H1 (cell line): ENCODE measurements at regions not wholly inside any gene's neighbourhood (a gene's known extent, or its start where the extent isn't known, plus 50 kb on each side); places are given as distances from the start of the nearest gene placed in this dataset.

Source experiments
- CTCF ChIA-PET: fragments of 300-600 bp; sonication (Branson Sonifier 250); formaldehyde crosslinking; loops from one replicate; lab custom pipeline; 2021; ENCODE audit not compliant: partially characterized antibody; lab: Charles Lee
- POLR2A ChIA-PET: fragments of 300-600 bp; sonication (Branson Sonifier 250); formaldehyde crosslinking; loops from one replicate; lab custom pipeline; 2021; ENCODE audit warnings: inconsistent platforms; ENCODE audit not compliant: partially characterized antibody; lab: Charles Lee
- DNase-seq, 2 experiments: peaks; one replicate each; pipeline versions ENCODE4 v3.0.0 to v3.0.0-alpha.2; 2010 to 2022; ENCODE audit warnings: low spot score in 2 of 2, low read depth in 1 of 2, mixed read lengths in 1 of 2
- FAIRE-seq: peaks from 2 replicates; lab custom pipeline; 2011; peaks lifted over from hg19 to GRCh38; lab: Jason Lieb, UNC
- H2AFZ ChIP-seq: 2 replicates; pipeline ENCODE4 v1.8.1; 2012; ENCODE audit warnings: low read length, inconsistent platforms
- H2AK5ac ChIP-seq: 2 replicates; pipeline ENCODE4 v1.6.1; 2013; ENCODE audit warnings: low read depth, low read length
- H2BK120ac ChIP-seq: replicated peaks from 2 replicates; pipeline ENCODE3; 2013; ENCODE audit warnings: low read depth, low read length, inconsistent platforms
- H2BK12ac ChIP-seq: 2 replicates; pipeline ENCODE4 v1.6.1; 2013; ENCODE audit warnings: low read depth, low read length
- H2BK15ac ChIP-seq: 2 replicates; pipeline ENCODE4 v1.6.1; 2013; ENCODE audit warnings: low read length
- H2BK20ac ChIP-seq: 2 replicates; pipeline ENCODE4 v1.6.1; 2013; ENCODE audit warnings: low read length
- H2BK5ac ChIP-seq: 2 replicates; pipeline ENCODE4 v1.6.1; 2013; ENCODE audit warnings: low read depth, low read length
- H3K14ac ChIP-seq: 2 replicates; pipeline ENCODE4 v1.6.1; 2013; ENCODE audit warnings: inconsistent platforms; ENCODE audit not compliant: insufficient read length
- H3K18ac ChIP-seq: 2 replicates; pipeline ENCODE4 v1.6.1; 2013; ENCODE audit warnings: low read length; ENCODE audit errors: extremely low read depth
- H3K23ac ChIP-seq: 2 replicates; pipeline ENCODE4 v1.6.1; 2013; ENCODE audit warnings: inconsistent platforms; ENCODE audit not compliant: insufficient read length
- H3K23me2 ChIP-seq: 2 replicates; pipeline ENCODE4 v1.6.1; 2013; ENCODE audit warnings: low read depth, low read length
- H3K27ac ChIP-seq: 2 replicates; pipeline ENCODE4 v1.6.1; 2011; ENCODE audit warnings: low read depth, low read length, inconsistent platforms
- H3K27me3 ChIP-seq, 4 experiments: replicated peaks in 1 of 4; 1 replicate in 1 of 4; 2 replicates in 3 of 4; pipeline versions ENCODE4 v1.6.1 to v1.8.1; 2011 to 2013; ENCODE audit warnings: low read length in 3 of 4, mild to moderate bottlenecking in 3 of 4, inconsistent platforms in 2 of 4, mixed read lengths in 2 of 4, moderate library complexity in 1 of 4; ENCODE audit not compliant: control insufficient read depth in 3 of 4, insufficient read depth in 3 of 4; ENCODE audit errors: extremely low read depth in 1 of 4
- H3K36me3 ChIP-seq, 4 experiments: 2 replicates each; pipeline versions ENCODE4 v1.6.1 to v1.8.1; 2011 to 2013; ENCODE audit warnings: mild to moderate bottlenecking in 4 of 4, low read length in 3 of 4, moderate library complexity in 2 of 4, control low read depth in 1 of 4, inconsistent platforms in 1 of 4; ENCODE audit not compliant: insufficient read depth in 4 of 4, control insufficient read depth in 2 of 4
- H3K4ac ChIP-seq: replicated peaks from 2 replicates; pipeline ENCODE3; 2013; ENCODE audit warnings: low read length, low read depth, mixed read lengths, inconsistent platforms; ENCODE audit not compliant: insufficient read length
- H3K4me1 ChIP-seq, 4 experiments: replicated peaks in 1 of 4; 1 replicate in 1 of 4; 2 replicates in 3 of 4; pipeline versions ENCODE4 v1.6.1 to v1.8.1; 2011 to 2013; ENCODE audit warnings: low read length in 3 of 4, inconsistent platforms in 2 of 4, mixed read lengths in 1 of 4; ENCODE audit not compliant: insufficient read depth in 4 of 4, control insufficient read depth in 3 of 4
- H3K4me2 ChIP-seq, 2 experiments: 2 replicates each; pipeline versions ENCODE4 v1.6.1 to v1.8.1; 2011 to 2013; ENCODE audit warnings: low read depth in 2 of 2, low read length in 2 of 2, control low read depth in 1 of 2, inconsistent platforms in 1 of 2, mild to moderate bottlenecking in 1 of 2; ENCODE audit not compliant: insufficient read depth in 1 of 2
- H3K4me3 ChIP-seq, 4 experiments: fragments of 200-600, 300-600 bp in 1 of 4; sonication (generic), shearing (Covaris generic), sonication (Bioruptor Twin) in 1 of 4; 2 replicates each; pipeline versions ENCODE4 v1.5.1 to v1.8.1; 2011 to 2016; ENCODE audit warnings: low read length in 4 of 4, low read depth in 3 of 4, control low read depth in 2 of 4, inconsistent platforms in 2 of 4, mild to moderate bottlenecking in 2 of 4, mixed read lengths in 1 of 4, moderate library complexity in 1 of 4; ENCODE audit not compliant: insufficient read depth in 2 of 4; ENCODE audit errors: extremely low read depth in 1 of 4
- H3K56ac ChIP-seq: replicated peaks from 2 replicates; pipeline ENCODE3; 2013; ENCODE audit warnings: low read depth, mild to moderate bottlenecking, mixed read lengths, low read length, inconsistent platforms; ENCODE audit not compliant: insufficient read length
- H3K79me1 ChIP-seq: 2 replicates; pipeline ENCODE4 v1.6.1; 2013; ENCODE audit warnings: low read depth, low read length, control low read depth
- H3K79me2 ChIP-seq, 2 experiments: 2 replicates each; pipeline versions ENCODE4 v1.6.1 to v1.8.1; 2012 to 2013; ENCODE audit warnings: low read length in 2 of 2, mild to moderate bottlenecking in 2 of 2, inconsistent platforms in 1 of 2; ENCODE audit not compliant: insufficient read depth in 2 of 2, control insufficient read depth in 1 of 2
- H3K9ac ChIP-seq, 4 experiments: replicated peaks in 1 of 4; 1 replicate in 1 of 4; 2 replicates in 3 of 4; pipeline versions ENCODE4 v1.6.1 to v1.8.1; 2011 to 2013; ENCODE audit warnings: low read depth in 3 of 4, low read length in 3 of 4, control low read depth in 2 of 4, mild to moderate bottlenecking in 2 of 4, moderate library complexity in 2 of 4, inconsistent platforms in 1 of 4; ENCODE audit errors: extremely low read depth in 1 of 4
- H3K9me3 ChIP-seq, 2 experiments: 2 replicates each; pipeline versions ENCODE4 v1.6.1 to v1.8.1; 2012 to 2013; ENCODE audit warnings: mild to moderate bottlenecking in 2 of 2, moderate library complexity in 2 of 2, control low read depth in 1 of 2, inconsistent platforms in 1 of 2, low read depth in 1 of 2, low read length in 1 of 2, mixed read lengths in 1 of 2; ENCODE audit not compliant: insufficient read depth in 2 of 2
- H4K20me1 ChIP-seq, 2 experiments: replicated peaks in 1 of 2; 2 replicates each; pipeline versions ENCODE3 to v1.8.1; 2011 to 2013; ENCODE audit warnings: inconsistent platforms in 2 of 2, low read length in 2 of 2, mild to moderate bottlenecking in 1 of 2; ENCODE audit not compliant: insufficient read depth in 2 of 2, control insufficient read depth in 1 of 2
- H4K5ac ChIP-seq: 2 replicates; pipeline ENCODE4 v1.6.1; 2013; ENCODE audit warnings: low read length, low read depth, mixed read lengths, inconsistent platforms; ENCODE audit not compliant: insufficient read length
- H4K8ac ChIP-seq: 2 replicates; pipeline ENCODE4 v1.8.0; 2013; ENCODE audit warnings: mild to moderate bottlenecking, moderate library complexity, low read length, inconsistent platforms; ENCODE audit not compliant: insufficient read depth; ENCODE audit errors: extremely low read depth
- H4K91ac ChIP-seq: replicated peaks from 2 replicates; pipeline ENCODE3; 2013; ENCODE audit warnings: low read length, mixed read lengths, inconsistent platforms; ENCODE audit not compliant: insufficient read length
- ASH2L ChIP-seq: fragments of 200-600, 300-600 bp; sonication (generic); IDR thresholded peaks from one replicate; pipeline ENCODE4 v1.7.1; 2017; ENCODE audit warnings: low read length
- CBX8 ChIP-seq: fragments of 300-800, 300-1000 bp; sonication (generic); IDR thresholded peaks from 2 replicates; pipeline ENCODE4 v1.7.1; 2016; ENCODE audit warnings: low read depth, low read length, borderline replicate concordance
- CHD1 ChIP-seq: IDR thresholded peaks from 2 replicates; pipeline ENCODE4 v1.6.1; 2012; ENCODE audit warnings: low read depth, low read length, improper control_type of control experiment
- CHD2 ChIP-seq: IDR thresholded peaks from 2 replicates; pipeline ENCODE4 v1.6.1; 2012; ENCODE audit warnings: low read length, improper control_type of control experiment
- KDM1A ChIP-seq: fragments of 200-600, 300-600 bp; sonication (generic); IDR thresholded peaks from 2 replicates; pipeline ENCODE4 v1.7.1; 2016; ENCODE audit warnings: mild to moderate bottlenecking, low read length, borderline replicate concordance
- NANOG ChIP-seq: IDR thresholded peaks from 2 replicates; pipeline ENCODE4 v1.6.1; 2011; ENCODE audit warnings: low read length, low read depth, mild to moderate bottlenecking, inconsistent platforms; ENCODE audit not compliant: insufficient read depth, poor library complexity, severe bottlenecking
- RFX5 ChIP-seq: IDR thresholded peaks from 2 replicates; pipeline ENCODE4 v1.6.1; 2011; ENCODE audit warnings: low read depth, low read length, improper control_type of control experiment, borderline replicate concordance
- WGBS, 2 experiments: shearing (Covaris generic) in 1 of 2; methylation state at CpG; one replicate each; pipeline versions ENCODE4 v1.1.6 to v1.1.7; 2013 to 2015; ENCODE audit warnings: low lambda C conversion rate in 2 of 2, mixed read lengths in 2 of 2, inconsistent platforms in 1 of 2, low coverage in 1 of 2, missing lambda C conversion rate in 1 of 2; ENCODE audit not compliant: insufficient replicate concordance in 2 of 2, insufficient coverage in 1 of 2, insufficient read length in 1 of 2; ENCODE audit errors: extremely low coverage in 1 of 2, missing lambda C conversion rate in 1 of 2; 5-methylcytosine and 5-hydroxymethylcytosine counted together
- TF ChIP-seq, protein P1 (sequence below): IDR thresholded peaks from 2 replicates; pipeline ENCODE4 v1.6.1; 2011; ENCODE audit warnings: low read length, improper control_type of control experiment
- TF ChIP-seq, protein P2 (sequence below): IDR thresholded peaks from 2 replicates; pipeline ENCODE4 v1.6.1; 2012; ENCODE audit warnings: inconsistent platforms

DNA sequence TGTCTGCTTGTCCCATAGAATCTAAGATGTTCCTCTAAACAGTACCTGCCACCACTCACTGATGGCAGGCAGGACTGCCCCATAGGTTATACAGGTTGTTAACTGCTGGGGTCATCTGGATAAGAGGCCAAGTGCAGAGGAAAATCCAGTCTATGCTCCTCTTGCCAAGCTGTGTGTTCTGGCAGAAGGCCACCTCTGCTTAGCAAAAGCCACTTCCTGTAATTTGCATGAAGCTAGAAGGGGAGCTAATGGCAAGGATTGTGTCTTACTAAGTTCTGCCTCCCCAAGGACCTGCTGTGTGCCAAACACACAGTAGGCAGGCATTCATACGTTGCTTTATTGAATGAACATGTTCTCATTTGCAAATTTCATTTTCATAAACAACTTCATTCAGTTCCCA, 445.4 kb downstream of the BCL11B start:
- Histone ChIP-seq H3K4ac (no peak overlapping the region), H2BK15ac (peak overlapping the region; percentile 65; the same call in 1 of the 2 replicates), H3K9ac (no peak overlapping the region), H2BK5ac (no peak overlapping the region), H3K4me2 (no peak overlapping the region), H3K18ac (no peak overlapping the region), H4K20me1 (no peaks in the 10 kb centered on the region), H4K91ac (no peak overlapping the region), H3K4me3 (no peak overlapping the region), H3K4me1 (peaks cover 0 to 3% (median 0%) of the 10 kb centered on the region in 4 experiments; a peak in 1 of 7 replicates), H2BK12ac (no peak overlapping the region), H2BK20ac (no peak overlapping the region), H4K8ac (no peak overlapping the region), H3K14ac (no peak overlapping the region), H2AFZ (no peak overlapping the region), H2BK120ac (no peak overlapping the region), H3K23ac (no peak overlapping the region), H3K79me1 (no peaks in the 10 kb centered on the region), H3K23me2 (no peaks in the 10 kb centered on the region; the same call in 1 of the 2 replicates), H3K27ac (no peak overlapping the region), H3K56ac (no peak overlapping the region), H3K27me3 (no peaks in the 10 kb centered on the region), H3K9me3 (no peaks in the 10 kb centered on the region), H2AK5ac (peak overlapping the region; percentile 48; the same call in 1 of the 2 replicates), H3K79me2 (no peaks in the 10 kb centered on the region), H4K5ac (no peak overlapping the region), H3K36me3 (no peaks in the 10 kb centered on the region)
- DNase-seq (no peak), FAIRE-seq (no peak)
- TF ChIP-seq, protein P1, sequence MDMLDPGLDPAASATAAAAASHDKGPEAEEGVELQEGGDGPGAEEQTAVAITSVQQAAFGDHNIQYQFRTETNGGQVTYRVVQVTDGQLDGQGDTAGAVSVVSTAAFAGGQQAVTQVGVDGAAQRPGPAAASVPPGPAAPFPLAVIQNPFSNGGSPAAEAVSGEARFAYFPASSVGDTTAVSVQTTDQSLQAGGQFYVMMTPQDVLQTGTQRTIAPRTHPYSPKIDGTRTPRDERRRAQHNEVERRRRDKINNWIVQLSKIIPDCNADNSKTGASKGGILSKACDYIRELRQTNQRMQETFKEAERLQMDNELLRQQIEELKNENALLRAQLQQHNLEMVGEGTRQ = no peak
- TF ChIP-seq NANOG (no peak), KDM1A (no peak), CBX8 (no peak), CHD1 (no peak), RFX5 (no peak), ASH2L (no peak), CHD2 (no peak)
- TF ChIP-seq, protein P2, sequence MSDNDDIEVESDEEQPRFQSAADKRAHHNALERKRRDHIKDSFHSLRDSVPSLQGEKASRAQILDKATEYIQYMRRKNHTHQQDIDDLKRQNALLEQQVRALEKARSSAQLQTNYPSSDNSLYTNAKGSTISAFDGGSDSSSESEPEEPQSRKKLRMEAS = no peak
- ChIA-PET POLR2A (no interaction called here), CTCF (no interaction called here)
- 76% methylated on average over 1 of the region's 1 CpG; no CpG with 5 or more reads in 1 of the 2 experiments for WGBS, 2 experiments
